PC-3 (cell line): ENCODE measurements at regions not wholly inside any gene's neighbourhood (a gene's known extent, or its start where the extent isn't known, plus 50 kb on each side); places are given as distances from the start of the nearest gene placed in this dataset.

Experiments
- EZH2 ChIP-seq: fragments of 300-600 bp; sonication (generic); IDR thresholded peaks from one replicate; pipeline ENCODE4 v1.6.1; 2017; ENCODE audit warnings: antibody characterized with exemption, mild to moderate bottlenecking, low read length; ENCODE audit not compliant: unreplicated experiment
- EZH2phosphoT487 ChIP-seq: fragments of 300-600 bp; sonication (generic); IDR thresholded peaks from 2 replicates; pipeline ENCODE4 v1.6.1; 2018; ENCODE audit warnings: mild to moderate bottlenecking, antibody characterized with exemption, low read length, borderline replicate concordance
- TF ChIP-seq, protein P1 (sequence below): fragments of 300-600 bp; sonication (generic); conservative IDR thresholded peaks from 2 replicates; pipeline ENCODE4 v1.5.1; 2017; ENCODE audit warnings: antibody characterized with exemption, low read depth, mild to moderate bottlenecking, low read length

DNA sequence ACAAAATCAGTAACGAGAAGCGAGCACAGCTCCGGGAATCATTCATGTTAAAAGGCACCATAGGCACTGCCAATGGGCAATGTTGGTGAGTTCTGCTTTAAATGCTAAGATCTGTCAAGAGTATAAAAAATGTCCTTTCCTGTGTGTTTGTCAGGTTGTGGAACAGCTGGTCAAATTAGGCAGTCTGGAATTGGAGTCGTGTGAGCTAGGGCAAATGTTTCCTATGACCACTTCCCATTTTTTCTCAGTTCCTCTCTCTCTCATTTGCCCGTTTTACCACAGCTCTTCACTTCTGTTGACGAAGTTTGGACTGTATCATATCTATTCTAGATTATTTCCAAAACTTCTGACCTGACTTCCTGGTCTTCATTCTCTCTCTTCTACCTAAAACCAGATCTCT, 60.8 kb upstream of the GOLIM4 start:
- TF ChIP-seq, protein P1, sequence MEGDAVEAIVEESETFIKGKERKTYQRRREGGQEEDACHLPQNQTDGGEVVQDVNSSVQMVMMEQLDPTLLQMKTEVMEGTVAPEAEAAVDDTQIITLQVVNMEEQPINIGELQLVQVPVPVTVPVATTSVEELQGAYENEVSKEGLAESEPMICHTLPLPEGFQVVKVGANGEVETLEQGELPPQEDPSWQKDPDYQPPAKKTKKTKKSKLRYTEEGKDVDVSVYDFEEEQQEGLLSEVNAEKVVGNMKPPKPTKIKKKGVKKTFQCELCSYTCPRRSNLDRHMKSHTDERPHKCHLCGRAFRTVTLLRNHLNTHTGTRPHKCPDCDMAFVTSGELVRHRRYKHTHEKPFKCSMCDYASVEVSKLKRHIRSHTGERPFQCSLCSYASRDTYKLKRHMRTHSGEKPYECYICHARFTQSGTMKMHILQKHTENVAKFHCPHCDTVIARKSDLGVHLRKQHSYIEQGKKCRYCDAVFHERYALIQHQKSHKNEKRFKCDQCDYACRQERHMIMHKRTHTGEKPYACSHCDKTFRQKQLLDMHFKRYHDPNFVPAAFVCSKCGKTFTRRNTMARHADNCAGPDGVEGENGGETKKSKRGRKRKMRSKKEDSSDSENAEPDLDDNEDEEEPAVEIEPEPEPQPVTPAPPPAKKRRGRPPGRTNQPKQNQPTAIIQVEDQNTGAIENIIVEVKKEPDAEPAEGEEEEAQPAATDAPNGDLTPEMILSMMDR: no peak
- no peak for TF ChIP-seq EZH2
- TF ChIP-seq EZH2phosphoT487: no peak
